GM23338 (cell line): ENCODE measurements at regions not wholly inside any gene's neighbourhood (a gene's known extent, or its start where the extent isn't known, plus 50 kb on each side); places are given as distances from the start of the nearest gene placed in this dataset.

Experiments
- ATAC-seq: fragments of 200-7000 bp; cut with Tn5 transposase; 3 replicates; pipeline ENCODE4 v1.9.1; 2020
- DNase-seq: peaks from one replicate; pipeline ENCODE4 v3.0.0-alpha.2; 2015; ENCODE audit warnings: low spot score
- H2AFZ ChIP-seq: fragments of 200-600 bp; sonication (generic); 2 replicates; pipeline ENCODE4 v1.8.0; 2016; ENCODE audit warnings: antibody characterized with exemption, mild to moderate bottlenecking, moderate library complexity
- H3F3A ChIP-seq: fragments of 200-600 bp; sonication (generic); replicated peaks from 2 replicates; pipeline ENCODE4 v1.8.0; 2017; ENCODE audit warnings: antibody characterized with exemption, mixed run types, low read depth
- H3K27ac ChIP-seq: fragments of 200-600 bp; sonication (generic); 2 replicates; pipeline ENCODE4 v1.6.1; 2016; ENCODE audit warnings: low read depth
- H3K27me3 ChIP-seq: fragments of 200-600 bp; sonication (generic); 2 replicates; pipeline ENCODE4 v1.8.0; 2016; ENCODE audit warnings: mild to moderate bottlenecking, mixed run types, moderate library complexity; ENCODE audit not compliant: insufficient read depth
- H3K36me3 ChIP-seq: fragments of 200-600 bp; sonication (generic); 2 replicates; pipeline ENCODE4 v1.8.0; 2016; ENCODE audit warnings: mild to moderate bottlenecking; ENCODE audit not compliant: insufficient read depth
- H3K4me1 ChIP-seq: fragments of 200-600 bp; sonication (generic); 2 replicates; pipeline ENCODE4 v1.8.0; 2016; ENCODE audit warnings: mild to moderate bottlenecking, moderate library complexity; ENCODE audit not compliant: insufficient read depth
- H3K4me2 ChIP-seq: fragments of 200-600 bp; sonication (generic); 2 replicates; pipeline ENCODE4 v1.7.1; 2017; ENCODE audit warnings: mixed run types
- H3K4me3 ChIP-seq: fragments of 200-600 bp; sonication (generic); 2 replicates; pipeline ENCODE4 v1.6.1; 2016; ENCODE audit warnings: mixed run types
- H3K79me2 ChIP-seq: fragments of 200-600 bp; sonication (generic); replicated peaks from 2 replicates; pipeline ENCODE4 v1.8.0; 2017; ENCODE audit warnings: mild to moderate bottlenecking; ENCODE audit not compliant: insufficient read depth
- H3K9me2 ChIP-seq: fragments of 200-600 bp; sonication (generic); 2 replicates; pipeline ENCODE4 v1.8.0; 2017; ENCODE audit not compliant: insufficient read depth
- H4K20me1 ChIP-seq: fragments of 200-600 bp; sonication (generic); replicated peaks from 2 replicates; pipeline ENCODE4 v1.8.0; 2017; ENCODE audit warnings: mild to moderate bottlenecking; ENCODE audit not compliant: insufficient read depth
- H3K27ac Mint-ChIP-seq: 2 replicates; pipeline ENCODE4 v1.8.0; 2020; ENCODE audit warnings: inconsistent platforms, mild to moderate bottlenecking, moderate library complexity, mixed read lengths
- H3K27me3 Mint-ChIP-seq: 3 replicates; pipeline ENCODE4 v1.8.0; 2022; ENCODE audit warnings: low read depth, mild to moderate bottlenecking, moderate library complexity, mixed read lengths, inconsistent platforms; ENCODE audit not compliant: insufficient read depth, poor library complexity
- H3K36me3 Mint-ChIP-seq: 3 replicates; pipeline ENCODE4 v1.8.0; 2021; ENCODE audit warnings: low read depth, mild to moderate bottlenecking, inconsistent platforms, moderate library complexity, mixed read lengths
- H3K4me1 Mint-ChIP-seq: 3 replicates; pipeline ENCODE4 v1.8.0; 2020; ENCODE audit warnings: mild to moderate bottlenecking, inconsistent platforms, mixed read lengths
- H3K4me3 Mint-ChIP-seq: 3 replicates; pipeline ENCODE4 v1.8.0; 2021; ENCODE audit warnings: moderate library complexity, mild to moderate bottlenecking, inconsistent platforms, mixed read lengths
- H3K9me3 Mint-ChIP-seq: 3 replicates; pipeline ENCODE4 v1.8.0; 2020; ENCODE audit warnings: moderate library complexity, mild to moderate bottlenecking, inconsistent platforms, mixed read lengths
- CREB1 ChIP-seq: fragments of 250-450 bp; sonication (Bioruptor Pico); IDR thresholded peaks from 2 replicates; pipeline ENCODE4 v1.5.0; 2020; ENCODE audit warnings: low read depth, mild to moderate bottlenecking, moderate library complexity
- EZH2 ChIP-seq: fragments of 200-600 bp; sonication (generic); IDR thresholded peaks from one replicate; pipeline ENCODE4 v1.8.0; 2017; ENCODE audit warnings: antibody characterized with exemption, mild to moderate bottlenecking, low read depth; ENCODE audit not compliant: unreplicated experiment
- EZH2phosphoT487 ChIP-seq: fragments of 200-600 bp; sonication (generic); IDR thresholded peaks from one replicate; pipeline ENCODE4 v1.8.1; 2018; ENCODE audit warnings: antibody characterized with exemption; ENCODE audit not compliant: unreplicated experiment
- JUNB ChIP-seq: IDR thresholded peaks from one replicate; pipeline ENCODE4 v1.6.1; 2016; ENCODE audit warnings: antibody characterized with exemption; ENCODE audit not compliant: unreplicated experiment
- NANOG ChIP-seq: IDR thresholded peaks from 2 replicates; pipeline ENCODE4 v1.6.1; 2016; ENCODE audit warnings: antibody characterized with exemption, borderline replicate concordance
- POLR2AphosphoS5 ChIP-seq: IDR thresholded peaks from 2 replicates; pipeline ENCODE4 v1.6.1; 2016; ENCODE audit warnings: antibody characterized with exemption, low read depth
- REST ChIP-seq: IDR thresholded peaks from one replicate; pipeline ENCODE4 v1.6.1; 2018; ENCODE audit warnings: antibody characterized with exemption; ENCODE audit not compliant: unreplicated experiment
- STAT1 ChIP-seq: IDR thresholded peaks from one replicate; pipeline ENCODE4 v1.6.1; 2016; ENCODE audit warnings: antibody characterized with exemption; ENCODE audit not compliant: unreplicated experiment
- ZNF114 ChIP-seq: fragments of 250-450 bp; sonication (Bioruptor Pico); IDR thresholded peaks from 2 replicates; pipeline ENCODE4 v1.5.0; 2020; ENCODE audit warnings: mild to moderate bottlenecking, moderate library complexity
- ZNF331 ChIP-seq: fragments of 250-450 bp; sonication (Bioruptor Pico); IDR thresholded peaks from 2 replicates; pipeline ENCODE4 v1.5.0; 2020; ENCODE audit warnings: low read depth, mild to moderate bottlenecking, moderate library complexity
- TF ChIP-seq, protein P1 (sequence below): IDR thresholded peaks from 2 replicates; pipeline ENCODE4 v1.6.1; 2016; ENCODE audit warnings: antibody characterized with exemption
- TF ChIP-seq, protein P2 (sequence below): fragments of 250-450 bp; sonication (Bioruptor Pico); IDR thresholded peaks from 2 replicates; pipeline ENCODE4 v1.5.0; 2020; ENCODE audit warnings: mild to moderate bottlenecking, moderate library complexity
- TF ChIP-seq, protein P3 (sequence below), 2 experiments: fragments of 200-600 bp in 1 of 2; sonication (generic) in 1 of 2; conservative IDR thresholded peaks; 2 replicates each; pipeline versions ENCODE4 v1.5.1 to v1.6.1; 2016 to 2017; ENCODE audit warnings: antibody characterized with exemption in 2 of 2, low read depth in 2 of 2, mild to moderate bottlenecking in 2 of 2, moderate library complexity in 1 of 2

DNA sequence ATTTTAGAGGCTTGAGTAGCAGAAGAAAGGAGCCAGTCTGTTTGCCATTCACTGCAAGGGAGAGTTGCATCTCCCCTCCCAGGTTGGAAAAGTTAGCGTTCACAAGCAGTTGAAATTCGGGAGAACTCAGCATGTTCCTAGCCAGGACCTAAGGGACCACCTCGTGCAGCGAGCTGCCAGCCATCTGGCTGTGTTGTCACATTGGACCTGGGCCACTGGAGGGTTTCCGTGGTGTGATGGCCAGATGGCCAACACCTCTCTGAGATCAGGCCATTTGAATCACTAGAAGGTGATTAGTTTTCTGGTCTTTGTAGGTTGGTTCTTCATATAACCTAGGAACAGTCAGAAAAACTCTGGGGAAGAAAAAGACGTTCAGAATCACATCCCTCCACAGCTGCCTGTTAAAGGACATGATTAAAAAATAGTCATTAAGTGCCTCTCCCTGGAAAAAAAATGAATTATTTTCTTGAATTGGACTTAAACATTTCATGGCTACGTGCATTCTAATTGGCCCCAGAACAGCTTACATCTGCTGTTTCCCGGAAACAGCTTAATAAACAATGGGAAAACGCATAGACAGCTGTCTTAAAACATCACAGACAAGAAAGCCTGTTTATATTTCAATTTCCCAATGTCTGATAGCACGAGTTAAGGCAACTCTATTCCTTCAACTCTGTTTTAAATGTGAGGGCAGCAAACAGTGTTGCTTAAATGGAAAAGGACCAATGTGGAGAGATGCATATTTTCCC, 303.9 kb downstream of the TENT4A start:
- Histone ChIP-seq H4K20me1 (no peaks in the 10 kb centered on the region), H3K4me2 (no peak overlapping the region), H2AFZ (no peak overlapping the region), H3K79me2 (no peaks in the 10 kb centered on the region), H3K9me2 (no peaks in the 10 kb centered on the region), H3K27ac (no peak overlapping the region), H3F3A (no peaks in the 10 kb centered on the region), H3K4me1 (no peaks in the 10 kb centered on the region; the same call in 1 of the 2 replicates), H3K4me3 (no peak overlapping the region), H3K36me3 (no peaks in the 10 kb centered on the region), H3K27me3 (no peaks in the 10 kb centered on the region)
- Mint-ChIP-seq H3K27me3 (no peaks in the 10 kb centered on the region), H3K4me3 (no peak overlapping the region), H3K36me3 (peaks cover 5% of the 10 kb centered on the region), H3K4me1 (no peaks in the 10 kb centered on the region), H3K9me3 (peaks cover 13% of the 10 kb centered on the region), H3K27ac (no peak overlapping the region)
- TF ChIP-seq, protein P1, sequence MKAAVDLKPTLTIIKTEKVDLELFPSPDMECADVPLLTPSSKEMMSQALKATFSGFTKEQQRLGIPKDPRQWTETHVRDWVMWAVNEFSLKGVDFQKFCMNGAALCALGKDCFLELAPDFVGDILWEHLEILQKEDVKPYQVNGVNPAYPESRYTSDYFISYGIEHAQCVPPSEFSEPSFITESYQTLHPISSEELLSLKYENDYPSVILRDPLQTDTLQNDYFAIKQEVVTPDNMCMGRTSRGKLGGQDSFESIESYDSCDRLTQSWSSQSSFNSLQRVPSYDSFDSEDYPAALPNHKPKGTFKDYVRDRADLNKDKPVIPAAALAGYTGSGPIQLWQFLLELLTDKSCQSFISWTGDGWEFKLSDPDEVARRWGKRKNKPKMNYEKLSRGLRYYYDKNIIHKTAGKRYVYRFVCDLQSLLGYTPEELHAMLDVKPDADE: no peak
- TF ChIP-seq CREB1 (CRISPR knock-in tag) (no peak), NANOG (no peak), EZH2 (no peak), ZNF114 (CRISPR knock-in tag) (no peak), REST (no peak), POLR2AphosphoS5 (no peak), STAT1 (no peak), EZH2phosphoT487 (no peak), ZNF331 (CRISPR knock-in tag) (no peak), JUNB (no peak)
- TF ChIP-seq, protein P2, sequence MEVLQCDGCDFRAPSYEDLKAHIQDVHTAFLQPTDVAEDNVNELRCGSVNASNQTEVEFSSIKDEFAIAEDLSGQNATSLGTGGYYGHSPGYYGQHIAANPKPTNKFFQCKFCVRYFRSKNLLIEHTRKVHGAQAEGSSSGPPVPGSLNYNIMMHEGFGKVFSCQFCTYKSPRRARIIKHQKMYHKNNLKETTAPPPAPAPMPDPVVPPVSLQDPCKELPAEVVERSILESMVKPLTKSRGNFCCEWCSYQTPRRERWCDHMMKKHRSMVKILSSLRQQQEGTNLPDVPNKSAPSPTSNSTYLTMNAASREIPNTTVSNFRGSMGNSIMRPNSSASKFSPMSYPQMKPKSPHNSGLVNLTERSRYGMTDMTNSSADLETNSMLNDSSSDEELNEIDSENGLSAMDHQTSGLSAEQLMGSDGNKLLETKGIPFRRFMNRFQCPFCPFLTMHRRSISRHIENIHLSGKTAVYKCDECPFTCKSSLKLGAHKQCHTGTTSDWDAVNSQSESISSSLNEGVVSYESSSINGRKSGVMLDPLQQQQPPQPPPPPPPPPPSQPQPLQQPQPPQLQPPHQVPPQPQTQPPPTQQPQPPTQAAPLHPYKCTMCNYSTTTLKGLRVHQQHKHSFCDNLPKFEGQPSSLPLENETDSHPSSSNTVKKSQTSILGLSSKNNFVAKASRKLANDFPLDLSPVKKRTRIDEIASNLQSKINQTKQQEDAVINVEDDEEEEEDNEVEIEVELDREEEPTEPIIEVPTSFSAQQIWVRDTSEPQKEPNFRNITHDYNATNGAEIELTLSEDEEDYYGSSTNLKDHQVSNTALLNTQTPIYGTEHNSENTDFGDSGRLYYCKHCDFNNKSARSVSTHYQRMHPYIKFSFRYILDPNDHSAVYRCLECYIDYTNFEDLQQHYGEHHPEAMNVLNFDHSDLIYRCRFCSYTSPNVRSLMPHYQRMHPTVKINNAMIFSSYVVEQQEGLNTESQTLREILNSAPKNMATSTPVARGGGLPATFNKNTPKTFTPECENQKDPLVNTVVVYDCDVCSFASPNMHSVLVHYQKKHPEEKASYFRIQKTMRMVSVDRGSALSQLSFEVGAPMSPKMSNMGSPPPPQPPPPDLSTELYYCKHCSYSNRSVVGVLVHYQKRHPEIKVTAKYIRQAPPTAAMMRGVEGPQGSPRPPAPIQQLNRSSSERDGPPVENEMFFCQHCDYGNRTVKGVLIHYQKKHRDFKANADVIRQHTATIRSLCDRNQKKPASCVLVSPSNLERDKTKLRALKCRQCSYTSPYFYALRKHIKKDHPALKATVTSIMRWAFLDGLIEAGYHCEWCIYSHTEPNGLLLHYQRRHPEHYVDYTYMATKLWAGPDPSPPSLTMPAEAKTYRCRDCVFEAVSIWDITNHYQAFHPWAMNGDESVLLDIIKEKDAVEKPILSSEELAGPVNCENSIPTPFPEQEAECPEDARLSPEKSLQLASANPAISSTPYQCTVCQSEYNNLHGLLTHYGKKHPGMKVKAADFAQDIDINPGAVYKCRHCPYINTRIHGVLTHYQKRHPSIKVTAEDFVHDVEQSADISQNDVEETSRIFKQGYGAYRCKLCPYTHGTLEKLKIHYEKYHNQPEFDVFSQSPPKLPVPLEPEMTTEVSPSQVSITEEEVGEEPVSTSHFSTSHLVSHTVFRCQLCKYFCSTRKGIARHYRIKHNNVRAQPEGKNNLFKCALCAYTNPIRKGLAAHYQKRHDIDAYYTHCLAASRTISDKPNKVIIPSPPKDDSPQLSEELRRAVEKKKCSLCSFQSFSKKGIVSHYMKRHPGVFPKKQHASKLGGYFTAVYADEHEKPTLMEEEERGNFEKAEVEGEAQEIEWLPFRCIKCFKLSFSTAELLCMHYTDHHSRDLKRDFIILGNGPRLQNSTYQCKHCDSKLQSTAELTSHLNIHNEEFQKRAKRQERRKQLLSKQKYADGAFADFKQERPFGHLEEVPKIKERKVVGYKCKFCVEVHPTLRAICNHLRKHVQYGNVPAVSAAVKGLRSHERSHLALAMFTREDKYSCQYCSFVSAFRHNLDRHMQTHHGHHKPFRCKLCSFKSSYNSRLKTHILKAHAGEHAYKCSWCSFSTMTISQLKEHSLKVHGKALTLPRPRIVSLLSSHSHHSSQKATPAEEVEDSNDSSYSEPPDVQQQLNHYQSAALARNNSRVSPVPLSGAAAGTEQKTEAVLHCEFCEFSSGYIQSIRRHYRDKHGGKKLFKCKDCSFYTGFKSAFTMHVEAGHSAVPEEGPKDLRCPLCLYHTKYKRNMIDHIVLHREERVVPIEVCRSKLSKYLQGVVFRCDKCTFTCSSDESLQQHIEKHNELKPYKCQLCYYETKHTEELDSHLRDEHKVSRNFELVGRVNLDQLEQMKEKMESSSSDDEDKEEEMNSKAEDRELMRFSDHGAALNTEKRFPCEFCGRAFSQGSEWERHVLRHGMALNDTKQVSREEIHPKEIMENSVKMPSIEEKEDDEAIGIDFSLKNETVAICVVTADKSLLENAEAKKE (CRISPR knock-in tag): no peak
- TF ChIP-seq, protein P3, sequence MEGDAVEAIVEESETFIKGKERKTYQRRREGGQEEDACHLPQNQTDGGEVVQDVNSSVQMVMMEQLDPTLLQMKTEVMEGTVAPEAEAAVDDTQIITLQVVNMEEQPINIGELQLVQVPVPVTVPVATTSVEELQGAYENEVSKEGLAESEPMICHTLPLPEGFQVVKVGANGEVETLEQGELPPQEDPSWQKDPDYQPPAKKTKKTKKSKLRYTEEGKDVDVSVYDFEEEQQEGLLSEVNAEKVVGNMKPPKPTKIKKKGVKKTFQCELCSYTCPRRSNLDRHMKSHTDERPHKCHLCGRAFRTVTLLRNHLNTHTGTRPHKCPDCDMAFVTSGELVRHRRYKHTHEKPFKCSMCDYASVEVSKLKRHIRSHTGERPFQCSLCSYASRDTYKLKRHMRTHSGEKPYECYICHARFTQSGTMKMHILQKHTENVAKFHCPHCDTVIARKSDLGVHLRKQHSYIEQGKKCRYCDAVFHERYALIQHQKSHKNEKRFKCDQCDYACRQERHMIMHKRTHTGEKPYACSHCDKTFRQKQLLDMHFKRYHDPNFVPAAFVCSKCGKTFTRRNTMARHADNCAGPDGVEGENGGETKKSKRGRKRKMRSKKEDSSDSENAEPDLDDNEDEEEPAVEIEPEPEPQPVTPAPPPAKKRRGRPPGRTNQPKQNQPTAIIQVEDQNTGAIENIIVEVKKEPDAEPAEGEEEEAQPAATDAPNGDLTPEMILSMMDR (conservative IDR thresholded peaks at IDR 0.05; ENCODE audit: low read depth in 2 of 2): no peak
- ATAC-seq (no peak), DNase-seq (no peak)
